Ascending aorta (tissue), 2 donors: ENCODE measurements at regions not wholly inside any gene's neighbourhood (a gene's known extent, or its start where the extent isn't known, plus 50 kb on each side); places are given as distances from the start of the nearest gene placed in this dataset.

Source experiments
- DNase-seq, 2 donors: peaks; one replicate each; pipeline ENCODE4 v3.0.0-alpha.2; 2019; ENCODE audit warnings: low spot score in 2 of 2
- H3K27ac ChIP-seq, 2 donors: fragments of 200-600 bp; sonication (generic); one replicate each; pipeline ENCODE4 v1.5.1; 2016 to 2017; ENCODE audit warnings: mild to moderate bottlenecking in 1 of 2
- H3K27me3 ChIP-seq: fragments of 200-600 bp; sonication (generic); one replicate; pipeline ENCODE4 v1.5.1; 2017
- H3K36me3 ChIP-seq, 2 donors: fragments of 200-600 bp; sonication (generic); one replicate each; pipeline ENCODE4 v1.5.1; 2016
- H3K4me1 ChIP-seq, 2 donors: fragments of 200-600 bp; sonication (generic); one replicate each; pipeline ENCODE4 v1.5.1; 2016 to 2017; ENCODE audit warnings: mild to moderate bottlenecking in 1 of 2
- H3K4me3 ChIP-seq, 2 donors: fragments of 200-600 bp; sonication (generic); one replicate each; pipeline ENCODE4 v1.5.1; 2016 to 2017; ENCODE audit warnings: mild to moderate bottlenecking in 1 of 2
- H3K9me3 ChIP-seq, 2 donors: fragments of 200-600 bp; sonication (generic); one replicate each; pipeline ENCODE4 v1.5.1; 2016
- CTCF ChIP-seq, 3 experiments: fragments of 200-600 bp in 2 of 3; fragments of 450-650 bp in 1 of 3; sonication (generic) in 2 of 3; IDR thresholded peaks; one replicate each; pipeline ENCODE4 v1.5.1; 2016 to 2019; ENCODE audit warnings: antibody characterized with exemption in 3 of 3, mild to moderate bottlenecking in 1 of 3, moderate library complexity in 1 of 3
- intact Hi-C: fragments of 100-400 bp; cut with DNase I; formaldehyde crosslinking; loops from one replicate; pipeline ENCODE4 v1.15.1; 2023

- Histone ChIP-seq H3K4me1 (no peaks in the 10 kb centered on the region), H3K27ac (no peak overlapping the region), H3K4me3 (no peak overlapping the region), H3K36me3 (no peaks in the 10 kb centered on the region), H3K27me3 (no peaks in the 10 kb centered on the region), H3K9me3 (no peaks in the 10 kb centered on the region)
- intact Hi-C loops = no loop called here
- no peak for TF ChIP-seq CTCF (IDR thresholded peaks at IDR 0.05)
- DNase-seq = no peak
These were observed 229.0 kb upstream of the RAB4A start for GRCh38 chr1:229041946-229042345.

GRCh38 chr1:229042482-229042881 is 228.4 kb upstream of the RAB4A start:
- no peak for DNase-seq
- no peaks in the 10 kb centered on the region for H3K36me3 ChIP-seq
- intact Hi-C loops = no loop called here
- H3K27ac ChIP-seq = no peak overlapping the region
- H3K4me3 ChIP-seq = no peak overlapping the region
- no peaks in the 10 kb centered on the region for H3K27me3 ChIP-seq
- no peak for TF ChIP-seq CTCF (IDR thresholded peaks at IDR 0.05)
- no peaks in the 10 kb centered on the region for H3K4me1 ChIP-seq
- no peaks in the 10 kb centered on the region for H3K9me3 ChIP-seq

GRCh38 chr1:229043115-229043514 is 227.8 kb upstream of the RAB4A start:
- Histone ChIP-seq H3K9me3 (no peaks in the 10 kb centered on the region), H3K27ac (no peak overlapping the region), H3K36me3 (no peaks in the 10 kb centered on the region), H3K4me1 (no peaks in the 10 kb centered on the region), H3K4me3 (no peak overlapping the region), H3K27me3 (no peaks in the 10 kb centered on the region)
- no peak for TF ChIP-seq CTCF (IDR thresholded peaks at IDR 0.05)
- no peak for DNase-seq
- intact Hi-C loops = no loop called here

- H3K36me3 ChIP-seq = no peaks in the 10 kb centered on the region
- DNase-seq = no peak
- no peaks in the 10 kb centered on the region for H3K27me3 ChIP-seq
- no peaks in the 10 kb centered on the region for H3K4me1 ChIP-seq
- no peak overlapping the region for H3K4me3 ChIP-seq
- intact Hi-C loops = no loop called here
- TF ChIP-seq CTCF (IDR thresholded peaks at IDR 0.05) = no peak
- H3K9me3 ChIP-seq = no peaks in the 10 kb centered on the region
- no peak overlapping the region for H3K27ac ChIP-seq
These were observed 224.6 kb upstream of the RAB4A start for GRCh38 chr1:229046251-229046853.

GRCh38 chr1:229047161-229047839 is 223.6 kb upstream of the RAB4A start:
- TF ChIP-seq CTCF (IDR thresholded peaks at IDR 0.05) = no peak
- no peak overlapping the region for H3K4me3 ChIP-seq
- no peak for DNase-seq
- intact Hi-C loops = no loop called here
- H3K4me1 ChIP-seq = no peaks in the 10 kb centered on the region
- H3K9me3 ChIP-seq = no peaks in the 10 kb centered on the region
- no peak overlapping the region for H3K27ac ChIP-seq
- no peaks in the 10 kb centered on the region for H3K36me3 ChIP-seq
- H3K27me3 ChIP-seq = no peaks in the 10 kb centered on the region
